NCI-H2196 (cell line): ENCODE measurements at regions not wholly inside any gene's neighbourhood (a gene's known extent, or its start where the extent isn't known, plus 50 kb on each side); places are given as distances from the start of the nearest gene placed in this dataset.
"Not testable (repeated sequence)": the region's sequence is repeated elsewhere in the genome, so short reads cannot be mapped to it uniquely, and the experiment has no call there.

ENCODE experiments used
- DNase-seq: peaks from one replicate; lab custom pipeline; 2025; ENCODE audit not compliant: unreplicated experiment; lab: John Stamatoyannopoulos, UW

DNA sequence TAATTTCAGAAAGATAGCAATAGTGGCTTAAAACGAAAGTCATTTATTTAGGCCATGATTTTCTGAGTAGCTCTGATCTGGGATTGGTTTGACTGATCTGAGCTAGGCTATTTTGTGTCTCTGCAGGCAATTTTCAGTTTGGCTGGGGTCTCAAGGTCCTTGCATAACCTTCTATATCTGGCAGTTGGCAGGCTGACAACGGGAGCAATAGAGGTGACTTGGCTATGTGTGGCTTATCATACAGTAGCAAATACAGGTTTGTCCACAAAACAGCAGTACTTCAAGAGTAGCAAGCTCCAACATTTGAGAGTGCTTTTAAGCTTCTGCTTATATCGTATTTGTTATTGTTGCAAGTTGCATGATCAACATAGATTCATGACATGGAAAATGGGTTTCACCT, 1167.3 kb upstream of the CELF2 start:
- DNase-seq, result no peak

DNA sequence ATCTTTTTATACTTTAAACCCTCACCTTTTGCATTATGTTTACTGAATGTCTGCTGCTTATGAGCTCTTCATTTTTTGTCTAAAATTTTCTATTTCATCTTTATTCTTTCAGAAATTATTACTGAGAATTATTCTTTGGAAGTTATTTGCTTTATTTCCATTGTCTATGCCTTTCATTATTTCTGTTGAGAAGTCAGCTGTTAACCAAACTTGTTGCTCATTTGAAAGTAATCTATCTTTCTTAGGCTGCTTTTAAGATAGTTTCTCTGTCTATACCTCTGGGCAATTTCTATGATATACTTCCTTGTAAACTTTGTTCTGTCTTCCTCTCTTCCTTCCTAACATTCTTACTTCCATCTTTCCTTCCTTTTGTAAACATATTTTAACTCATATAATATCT, 1165.9 kb upstream of the CELF2 start:
- DNase-seq, result no peak

DNA sequence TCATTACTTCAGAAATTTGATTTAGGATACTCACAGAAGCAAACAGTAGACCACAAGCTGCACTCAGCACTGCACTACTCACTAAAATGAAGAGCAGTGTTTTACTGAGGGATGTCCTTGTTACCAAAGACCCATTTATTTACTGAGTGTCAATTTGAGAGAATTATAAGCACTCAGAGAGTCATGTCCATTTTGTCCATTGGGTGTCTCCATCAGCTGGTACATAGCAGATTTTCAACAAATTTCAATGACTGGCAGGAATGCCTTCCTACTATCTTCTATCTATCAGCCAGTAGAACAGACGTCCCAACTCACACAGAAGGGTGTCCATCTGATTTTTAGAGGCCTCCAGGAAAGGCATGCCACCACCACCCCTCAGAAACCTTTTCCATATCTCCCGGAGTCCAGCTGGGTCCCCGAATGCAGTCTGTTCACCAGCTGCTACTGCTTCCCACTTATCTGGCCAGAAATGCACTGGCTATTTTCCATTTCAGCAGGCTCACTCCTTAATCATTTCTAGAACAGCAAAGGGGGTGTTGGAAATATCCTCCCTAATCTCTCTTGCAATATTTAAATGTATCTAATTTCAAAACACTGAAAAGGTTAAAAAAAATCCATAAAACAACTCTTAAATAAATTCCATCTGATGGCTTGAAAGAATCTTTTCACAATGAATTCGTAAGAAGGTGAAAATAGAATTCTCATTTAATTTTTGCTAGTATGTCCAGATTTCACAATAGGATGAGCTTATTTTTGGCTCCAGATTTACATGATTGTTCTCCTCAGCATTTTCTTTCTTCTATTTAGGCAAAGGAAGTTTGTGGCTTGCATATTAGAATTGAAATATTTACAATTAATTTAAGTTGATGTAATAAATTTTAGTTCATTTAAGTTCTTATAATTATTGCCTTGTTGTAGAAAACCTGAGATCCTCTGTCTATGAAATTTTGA, 1164.0 kb upstream of the CELF2 start:
- DNase-seq, result no peak

DNA sequence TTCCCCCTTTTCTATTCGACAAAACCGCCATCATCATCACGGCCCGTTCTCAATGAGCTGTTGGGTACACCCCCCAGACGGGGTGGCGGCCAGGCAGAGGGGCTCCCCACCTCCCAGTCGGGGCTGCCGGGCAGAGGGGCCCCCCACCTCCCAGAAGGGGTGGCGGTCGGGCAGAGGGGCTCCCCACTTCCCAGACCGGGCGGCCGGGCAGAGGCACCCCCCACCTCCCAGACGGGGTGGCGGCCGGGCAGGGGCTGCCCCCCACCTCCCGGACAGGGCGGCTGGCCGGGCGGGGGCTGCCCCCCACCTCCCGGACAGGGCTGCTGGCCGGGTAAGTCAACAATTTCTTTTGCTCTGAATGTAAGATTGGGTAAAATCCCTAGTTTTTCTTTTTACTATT, 1162.2 kb upstream of the CELF2 start:
- not testable (repeated sequence) for DNase-seq

DNA sequence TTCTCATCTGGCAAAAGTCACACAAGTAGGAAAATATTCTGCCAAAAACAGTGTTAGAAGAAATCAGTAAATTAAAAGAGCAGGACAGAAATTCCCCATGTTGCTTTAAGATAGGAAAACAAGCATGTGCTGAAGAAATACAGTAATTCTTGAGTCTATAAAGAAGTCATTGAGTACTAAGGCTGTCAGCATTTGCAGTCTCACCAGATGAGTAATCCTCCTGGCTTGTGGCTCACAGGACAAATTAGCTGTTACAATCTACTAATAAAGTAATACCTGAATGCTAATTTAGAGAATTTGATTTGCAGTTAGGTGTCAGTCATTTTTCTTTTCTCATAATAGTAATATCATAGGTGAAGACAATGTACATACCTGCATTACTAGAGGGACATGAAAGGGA, 1158.9 kb upstream of the CELF2 start:
- no peak for DNase-seq

DNA sequence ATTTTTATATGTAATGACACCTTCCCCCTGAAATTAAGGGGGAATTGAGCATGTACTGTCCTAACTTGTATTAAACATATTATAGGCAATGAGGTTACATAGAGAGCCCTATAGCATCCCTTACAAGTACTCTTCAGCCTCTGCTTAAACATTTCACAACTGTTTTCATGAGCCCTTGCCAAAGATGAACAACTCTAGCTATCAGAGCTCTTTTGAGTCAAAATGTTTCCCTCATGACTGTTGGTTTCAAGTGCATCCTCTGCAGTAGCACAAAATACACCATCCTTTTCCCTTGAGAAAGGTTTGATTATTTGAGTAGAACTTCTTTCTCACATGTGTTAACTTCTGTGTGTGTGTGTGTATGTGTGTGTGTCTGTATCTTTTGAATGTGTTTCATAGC, 1157.6 kb upstream of the CELF2 start:
- DNase-seq, result no peak

DNA sequence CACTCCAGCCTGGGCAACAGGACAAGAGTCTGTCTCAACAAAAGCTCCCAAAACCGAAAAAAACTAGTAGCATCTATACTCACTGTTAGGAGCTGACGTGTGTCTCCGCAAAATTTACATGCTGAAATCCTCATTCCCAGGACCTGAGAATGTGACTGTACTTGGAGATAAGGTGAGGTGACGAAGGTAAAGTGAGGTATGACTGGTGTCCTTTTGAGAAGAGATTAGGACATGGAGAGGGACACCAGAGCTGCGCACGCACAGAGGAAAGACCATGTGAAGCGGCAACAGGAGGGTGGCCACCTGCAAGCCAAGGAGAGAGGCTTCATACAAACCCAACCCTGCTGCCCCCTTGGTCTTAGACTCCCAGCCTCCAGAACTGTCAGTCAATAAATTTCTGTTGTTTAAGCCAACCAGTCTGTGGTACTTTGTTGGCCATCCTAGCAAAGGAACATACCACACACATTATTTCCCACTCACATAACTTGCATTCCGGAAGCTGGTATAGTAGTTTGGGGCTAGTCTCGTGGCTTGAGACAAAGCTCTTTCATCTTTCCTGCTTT, 1154.0 kb upstream of the CELF2 start:
- DNase-seq, result no peak

DNA sequence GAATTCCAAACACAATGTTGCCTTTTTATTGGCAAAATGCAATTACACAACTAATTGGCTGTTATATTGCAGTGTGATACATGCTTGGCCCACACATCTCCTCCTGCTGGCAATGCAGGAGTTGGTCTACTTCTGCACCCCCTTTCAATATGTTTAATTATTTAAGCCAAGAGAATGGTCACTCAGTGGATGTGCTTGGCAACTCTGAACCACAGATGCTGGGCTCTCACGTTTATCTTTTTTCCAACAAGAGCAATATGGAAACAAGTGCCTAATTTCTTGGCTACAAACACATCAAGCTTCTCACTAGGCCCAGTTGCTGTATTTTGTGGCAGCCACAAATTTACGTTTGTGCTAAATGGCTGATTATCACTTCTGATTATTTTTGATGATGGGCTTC, 1149.2 kb upstream of the CELF2 start:
- DNase-seq, result no peak

DNA sequence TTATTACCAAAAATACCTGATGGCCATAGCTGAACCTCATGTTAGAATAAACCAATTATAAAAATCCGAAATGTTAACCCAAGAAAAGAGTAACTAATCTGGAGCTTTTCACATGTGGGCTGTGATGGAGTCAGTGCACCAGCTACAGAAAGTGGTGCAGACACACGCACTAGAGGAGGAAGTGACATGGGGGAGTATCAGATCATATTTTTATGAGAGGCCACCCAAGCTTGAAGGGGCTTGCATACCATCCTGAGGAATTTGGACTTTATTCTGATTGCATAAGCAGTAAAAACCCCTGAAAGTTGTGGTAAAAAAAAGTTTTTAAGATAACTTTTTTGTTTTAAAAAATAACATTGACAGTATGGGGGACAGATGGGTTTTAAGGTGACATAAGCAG, 1148.5 kb upstream of the CELF2 start:
- DNase-seq, result no peak

DNA sequence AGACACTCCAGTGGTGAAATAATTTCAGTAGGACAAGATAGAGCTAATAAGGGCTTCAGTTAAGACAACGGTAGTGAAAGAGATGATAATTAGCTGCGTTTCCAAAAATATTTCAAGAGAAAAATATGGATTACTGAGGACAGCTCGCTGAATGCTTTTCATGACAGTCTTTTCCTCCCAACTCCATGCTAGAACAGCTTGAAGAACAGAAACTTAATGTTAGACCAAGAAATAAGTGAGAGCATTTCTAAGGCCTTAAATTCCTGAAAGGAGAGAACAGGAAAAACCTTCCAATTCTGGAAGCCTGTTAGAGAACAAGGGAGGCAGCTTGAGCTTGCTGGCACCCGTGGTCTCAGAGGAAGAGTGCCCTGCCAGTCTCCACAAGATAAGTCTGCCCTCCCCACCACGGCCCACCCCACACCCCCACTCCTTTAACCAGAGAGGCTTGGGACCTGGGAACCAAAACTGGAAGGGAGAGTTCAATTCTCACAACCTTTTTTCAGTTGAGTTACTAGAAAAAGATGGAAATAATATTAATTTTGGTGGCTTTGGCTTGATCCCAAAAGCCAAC, 1148.0 kb upstream of the CELF2 start:
- DNase-seq, result no peak

DNA sequence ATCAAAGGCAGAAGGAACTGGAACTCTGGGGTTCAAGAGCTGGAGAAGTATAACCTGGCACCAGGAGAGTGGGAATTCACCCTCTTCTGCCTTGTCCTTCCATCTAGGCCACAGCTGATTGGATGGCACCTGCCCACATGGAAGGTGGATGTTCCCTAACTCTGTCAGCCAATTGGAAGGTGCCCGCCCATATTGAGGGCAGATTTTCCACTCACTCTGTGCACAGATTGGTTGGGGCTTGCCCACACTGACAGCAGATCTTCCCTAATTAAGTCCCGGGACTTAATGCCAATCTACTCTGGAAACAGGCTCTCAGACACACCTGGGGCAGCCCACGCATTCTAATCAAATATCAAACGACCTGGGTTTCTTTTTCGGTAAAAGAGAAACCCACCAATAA, 1142.3 kb upstream of the CELF2 start:
- DNase-seq, result no peak

DNA sequence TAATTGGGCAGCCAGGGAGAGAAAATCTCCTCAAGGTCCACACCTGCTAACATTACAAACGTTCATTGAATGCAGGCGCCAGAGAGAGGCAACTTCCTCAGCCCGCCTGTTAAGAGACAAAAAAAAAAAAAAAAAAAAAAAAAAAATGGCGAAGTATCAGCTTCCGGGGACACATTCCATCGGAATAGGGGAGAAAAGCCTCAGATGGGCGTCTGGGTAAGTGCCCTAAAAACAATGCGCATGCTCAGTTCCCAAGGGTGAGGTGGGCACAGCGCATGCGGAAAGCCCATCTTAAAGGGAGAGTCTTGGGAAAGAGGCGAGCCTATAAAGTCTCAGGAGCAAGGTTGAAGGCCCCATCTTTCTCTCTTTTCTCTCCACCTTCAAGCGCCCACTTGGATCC, 1139.7 kb upstream of the CELF2 start:
- no peak for DNase-seq

DNA sequence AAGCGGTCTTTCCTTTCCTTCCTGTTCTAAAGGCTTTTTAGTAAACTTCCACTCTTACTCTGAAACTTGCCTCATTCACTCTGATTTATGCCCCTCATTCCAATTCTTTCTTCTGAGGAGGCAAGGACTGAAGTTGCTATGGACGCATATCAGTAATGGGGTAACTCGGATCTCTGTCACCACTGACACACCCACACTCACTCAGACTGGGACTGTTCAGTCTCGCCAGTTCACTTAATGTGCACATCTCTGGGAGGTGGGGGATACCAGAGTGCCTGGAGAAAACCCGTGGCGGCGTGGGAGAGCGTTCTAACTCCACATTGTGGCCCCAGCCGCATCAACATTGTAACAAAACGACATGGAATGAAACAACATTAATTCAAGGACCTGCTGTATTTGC, 1139.3 kb upstream of the CELF2 start:
- no peak for DNase-seq

DNA sequence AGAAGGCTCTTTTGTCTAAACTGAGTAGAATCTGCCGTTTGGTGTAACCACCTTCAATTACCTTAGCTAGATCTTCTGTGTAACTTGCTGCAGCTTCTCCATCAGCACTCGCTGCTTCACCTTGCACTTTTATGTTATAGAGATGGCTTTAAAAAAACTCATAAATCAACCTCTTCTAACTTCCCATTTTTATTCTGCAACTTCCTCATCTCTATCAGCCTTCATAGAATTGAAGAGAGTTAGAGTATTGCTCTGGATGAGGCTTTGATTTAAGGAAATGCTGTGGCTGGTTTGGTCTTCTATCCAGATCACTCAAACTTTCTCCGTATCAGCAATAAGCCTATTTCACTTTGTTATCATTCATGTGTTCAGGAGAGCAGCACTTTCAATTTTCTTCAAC, 1131.9 kb upstream of the CELF2 start:
- no peak for DNase-seq

DNA sequence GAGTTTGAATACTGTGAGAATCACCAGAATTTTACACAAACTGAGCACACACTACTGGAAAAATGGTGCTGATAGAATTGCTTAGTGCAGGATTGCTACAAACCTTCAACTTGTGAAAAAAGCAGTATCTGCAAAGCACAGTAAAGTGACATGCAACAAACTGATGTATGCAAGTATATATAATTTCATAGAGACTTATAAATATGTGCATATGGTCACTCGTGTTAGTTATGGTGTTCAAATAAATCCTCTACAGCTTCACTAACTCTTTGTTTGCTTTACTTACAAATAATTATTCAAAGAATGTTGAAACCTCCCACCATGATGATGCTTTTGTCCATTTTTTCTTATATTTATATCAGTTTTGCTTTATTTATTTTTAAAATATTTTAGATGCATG, 1130.9 kb upstream of the CELF2 start:
- no peak for DNase-seq

DNA sequence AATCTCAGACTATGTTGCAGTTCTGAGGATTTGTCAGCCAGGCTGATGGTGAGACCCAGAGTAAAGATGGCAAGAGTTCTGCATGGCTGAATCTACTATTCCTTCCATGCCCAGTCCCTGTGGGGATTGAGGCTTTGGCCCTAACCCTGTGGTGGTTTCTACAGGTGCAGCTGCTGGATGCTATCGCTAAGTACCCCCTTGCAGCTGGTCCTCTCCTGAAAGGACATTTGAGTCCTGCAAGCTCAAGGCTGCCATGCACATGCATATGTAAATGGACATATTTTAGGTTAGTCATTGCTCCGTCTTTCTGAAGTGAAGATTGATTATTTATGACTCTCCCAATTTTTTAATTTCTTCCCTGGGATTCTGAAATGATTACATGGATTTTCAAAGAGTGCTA, 1122.2 kb upstream of the CELF2 start:
- DNase-seq, result no peak

DNA sequence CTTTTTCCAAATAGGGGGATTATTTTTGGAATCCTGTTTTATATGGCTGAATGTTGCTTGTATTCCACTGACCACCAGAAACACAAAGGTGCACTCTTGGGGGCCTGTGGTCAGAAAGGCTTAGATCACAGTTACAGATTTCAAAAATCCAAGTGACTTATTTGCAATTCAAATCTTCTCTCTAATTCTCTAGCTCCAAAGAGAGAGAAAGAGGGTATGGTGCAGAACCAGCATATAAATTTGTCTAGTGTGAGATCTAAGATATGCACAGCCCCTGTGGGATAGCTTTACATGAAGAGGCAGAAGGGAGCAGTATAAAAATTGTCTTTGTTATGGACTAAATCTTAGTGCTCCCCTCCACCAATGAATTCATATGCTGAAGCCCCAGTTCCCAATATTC, 1121.7 kb upstream of the CELF2 start:
- DNase-seq, result no peak

DNA sequence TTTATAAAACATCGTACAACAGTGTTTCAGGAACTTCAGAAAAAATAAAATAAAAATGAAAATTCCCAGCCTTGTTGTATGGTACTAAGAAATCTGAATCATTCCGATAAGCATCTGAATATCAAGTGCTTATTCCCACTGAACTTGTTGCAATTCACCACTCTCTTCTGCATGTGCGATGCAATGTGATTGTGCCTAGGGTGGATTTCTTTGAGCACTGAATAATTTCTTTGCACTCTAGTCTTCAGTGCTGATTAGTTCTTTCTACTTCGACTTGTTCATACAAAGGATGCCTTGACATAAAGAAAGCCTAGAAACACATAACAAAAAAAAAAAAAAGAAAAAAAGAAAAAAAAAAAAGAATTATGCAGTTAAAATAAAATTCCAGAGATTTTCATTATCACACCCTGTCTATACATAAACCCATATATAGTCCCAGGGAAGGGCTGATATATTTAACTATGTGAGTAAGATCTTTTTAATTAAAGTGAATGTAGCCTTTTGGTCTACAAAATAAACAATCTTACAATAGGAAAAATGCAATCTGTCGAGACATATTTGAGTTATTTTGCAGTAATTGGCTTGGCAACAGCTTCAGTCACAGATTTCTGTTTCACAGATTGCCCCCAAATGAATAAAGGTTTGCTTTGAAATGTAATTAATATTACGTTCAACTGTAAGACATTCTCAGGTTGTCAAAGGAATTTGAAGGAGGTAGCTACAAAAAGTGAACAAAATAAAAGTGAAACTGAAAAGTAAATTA, 1118.9 kb upstream of the CELF2 start:
- DNase-seq, result no peak

DNA sequence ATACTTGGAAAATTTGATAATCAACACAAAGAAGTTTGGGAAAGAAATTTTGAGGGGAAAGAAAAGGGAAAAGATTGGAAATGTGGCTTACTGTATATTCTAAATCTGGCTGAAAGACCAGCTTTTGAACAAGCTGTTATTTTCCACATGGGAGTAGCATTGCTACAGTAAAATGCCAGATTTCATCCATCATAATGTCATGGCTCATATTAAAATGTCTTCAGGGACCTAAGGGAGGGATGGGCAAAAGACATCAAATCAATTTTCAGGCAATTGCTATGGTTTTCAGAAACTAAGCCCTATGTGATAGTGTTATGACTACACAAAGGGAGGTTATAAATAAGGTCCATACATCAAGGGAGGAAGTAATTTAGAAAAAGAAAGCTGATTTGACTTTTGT, 1116.9 kb upstream of the CELF2 start:
- no peak for DNase-seq

DNA sequence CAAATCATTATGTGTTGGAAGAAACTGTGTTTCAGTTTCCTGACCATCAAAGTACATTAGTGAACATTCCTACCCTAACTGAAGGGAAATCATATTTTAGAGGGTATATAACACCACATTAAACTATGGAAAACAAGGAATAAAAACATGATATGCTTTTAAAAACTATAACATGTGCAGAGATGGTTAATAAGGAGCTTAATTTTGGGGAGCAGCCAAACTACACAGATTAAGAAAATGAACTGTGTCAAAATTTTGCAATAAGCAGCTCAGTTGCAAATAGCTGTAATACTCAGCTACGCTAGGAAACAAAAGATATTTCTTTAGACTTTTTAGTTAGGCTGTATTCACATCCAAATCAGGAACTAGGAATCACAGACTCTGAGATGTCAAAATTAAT, 1115.7 kb upstream of the CELF2 start:
- DNase-seq, result no peak

DNA sequence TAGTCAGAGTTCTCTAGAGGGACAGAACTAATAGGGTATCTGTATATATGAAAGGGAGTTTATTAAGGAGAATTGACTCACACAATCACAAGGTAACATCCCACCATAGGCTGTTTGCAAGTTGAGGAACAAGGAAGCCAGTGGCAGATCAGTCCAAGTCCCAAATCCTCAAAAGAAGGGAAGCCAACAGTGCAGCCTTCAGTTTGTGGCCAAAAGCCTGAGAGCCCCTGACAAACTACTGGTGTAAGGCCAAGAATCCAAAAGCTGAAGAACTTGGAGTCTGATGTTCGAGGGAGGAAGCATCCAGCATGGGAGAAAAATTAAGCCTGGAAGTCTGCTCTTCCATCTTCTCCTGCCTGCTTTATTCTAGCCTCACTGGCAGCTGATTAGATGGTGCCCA, 1107.2 kb upstream of the CELF2 start:
- DNase-seq, result no peak

DNA sequence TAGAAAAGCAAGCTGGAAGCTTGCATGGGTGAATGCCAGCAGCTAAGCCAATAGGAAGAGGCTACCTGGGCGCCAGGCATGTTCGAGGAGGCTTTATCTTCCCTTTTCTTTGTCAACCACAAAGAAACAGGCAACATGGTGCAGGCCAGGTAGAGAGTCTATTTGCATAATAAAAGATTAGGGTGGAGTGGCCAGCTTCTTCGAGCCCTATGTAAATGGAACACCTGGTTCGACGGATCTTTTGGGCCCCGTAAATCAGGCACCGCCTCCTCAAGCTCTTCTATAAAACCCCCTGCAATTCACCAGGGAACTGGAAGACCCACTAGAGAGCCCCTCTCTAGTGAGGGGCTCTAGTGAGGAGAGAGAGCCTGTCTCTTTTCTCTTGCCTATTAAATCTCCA, 1106.2 kb upstream of the CELF2 start:
- DNase-seq, result no peak
